Loucy (cell line): ENCODE measurements at regions not wholly inside any gene's neighbourhood (a gene's known extent, or its start where the extent isn't known, plus 50 kb on each side); places are given as distances from the start of the nearest gene placed in this dataset.

Source experiments
- H2AFZ ChIP-seq: fragments of 200-600 bp; sonication (generic); 2 replicates; pipeline ENCODE4 v1.6.0; 2016; ENCODE audit warnings: antibody characterized with exemption, mild to moderate bottlenecking, low read length, moderate library complexity
- H3F3A ChIP-seq: fragments of 200-600 bp; 2 replicates; pipeline ENCODE4 v1.6.0; 2016; ENCODE audit warnings: antibody characterized with exemption, low read depth, mild to moderate bottlenecking
- H3K27me3 ChIP-seq: fragments of 200-600 bp; sonication (generic); 2 replicates; pipeline ENCODE4 v1.6.1; 2014; ENCODE audit warnings: low read length, mild to moderate bottlenecking; ENCODE audit not compliant: insufficient read depth, poor library complexity, severe bottlenecking
- H3K36me3 ChIP-seq: fragments of 200-600 bp; sonication (generic); 2 replicates; pipeline ENCODE4 v1.6.1; 2016; ENCODE audit warnings: low read length; ENCODE audit not compliant: insufficient read depth
- H3K4me1 ChIP-seq: fragments of 200-600 bp; sonication (generic); 2 replicates; pipeline ENCODE4 v1.5.1; 2014; ENCODE audit warnings: low read length, mild to moderate bottlenecking; ENCODE audit not compliant: insufficient read depth, poor library complexity, severe bottlenecking
- H3K4me2 ChIP-seq: fragments of 200-600 bp; sonication (generic); 2 replicates; pipeline ENCODE4 v1.6.0; 2014; ENCODE audit warnings: antibody characterized with exemption, low read length, low read depth, mild to moderate bottlenecking; ENCODE audit not compliant: poor library complexity, severe bottlenecking
- H3K4me3 ChIP-seq: fragments of 200-600 bp; sonication (generic); 2 replicates; pipeline ENCODE4 v1.5.1; 2014; ENCODE audit warnings: low read length, mild to moderate bottlenecking, mixed read lengths; ENCODE audit not compliant: poor library complexity, severe bottlenecking
- H3K79me2 ChIP-seq: fragments of 200-600 bp; sonication (generic); 2 replicates; pipeline ENCODE4 v1.6.1; 2014; ENCODE audit warnings: low read length; ENCODE audit not compliant: insufficient read depth
- H3K9ac ChIP-seq: fragments of 200-600 bp; sonication (generic); 2 replicates; pipeline ENCODE4 v1.6.0; 2014; ENCODE audit warnings: mild to moderate bottlenecking, low read depth, low read length, moderate library complexity; ENCODE audit not compliant: poor library complexity, severe bottlenecking
- H3K9me2 ChIP-seq: fragments of 200-600 bp; sonication (generic); replicated peaks from 2 replicates; pipeline ENCODE4 v1.6.1; 2016; ENCODE audit warnings: low read depth, low read length, mixed read lengths
- H3K9me3 ChIP-seq: fragments of 200-600 bp; sonication (generic); 2 replicates; pipeline ENCODE4 v1.6.1; 2014; ENCODE audit warnings: mild to moderate bottlenecking, antibody characterized with exemption, low read length, low read depth; ENCODE audit not compliant: insufficient read depth
- H4K20me1 ChIP-seq: fragments of 200-600 bp; sonication (generic); 2 replicates; pipeline ENCODE4 v1.6.0; 2014; ENCODE audit warnings: antibody characterized with exemption, low read length, mild to moderate bottlenecking; ENCODE audit not compliant: insufficient read depth, poor library complexity, severe bottlenecking
- EZH2phosphoT487 ChIP-seq: fragments of 200-600 bp; IDR thresholded peaks from 2 replicates; pipeline ENCODE4 v1.6.1; 2018; ENCODE audit warnings: antibody characterized with exemption, mild to moderate bottlenecking, moderate library complexity, borderline replicate concordance
- TF ChIP-seq, protein P1 (sequence below): fragments of 200-600 bp; sonication (generic); conservative IDR thresholded peaks from 2 replicates; pipeline ENCODE4 v1.5.1; 2014; ENCODE audit warnings: mild to moderate bottlenecking, antibody characterized with exemption, low read length

DNA sequence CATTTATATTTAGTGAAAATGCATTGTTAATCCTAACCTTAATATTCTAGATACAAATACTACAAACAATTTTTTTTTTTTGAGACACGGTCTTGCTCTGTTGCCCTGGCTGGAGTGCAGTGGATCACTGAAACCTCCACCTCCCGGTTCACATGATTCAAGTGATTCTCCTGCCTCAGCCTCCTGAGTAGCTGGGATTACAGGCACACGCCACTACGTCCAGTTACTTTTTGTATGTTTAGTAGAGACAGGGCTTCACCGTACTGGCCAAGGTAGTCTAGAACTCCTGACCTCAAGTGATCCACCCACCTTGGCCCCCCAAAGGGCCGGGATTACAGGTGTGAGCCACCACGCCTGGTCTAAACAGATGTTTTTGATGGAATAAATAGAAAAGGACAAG, 361.5 kb upstream of the NECTIN3 start:
- no peaks in the 10 kb centered on the region for H4K20me1 ChIP-seq
- H3K27me3 ChIP-seq, result no peaks in the 10 kb centered on the region
- peaks cover 45% of the 10 kb centered on the region for H3K4me1 ChIP-seq
- no peaks in the 10 kb centered on the region for H3K79me2 ChIP-seq
- no peak overlapping the region for H3K9ac ChIP-seq
- H2AFZ ChIP-seq, result peak overlapping the region; percentile 20; the same call in 1 of the 2 replicates
- 0 out of 2 replicates have a peak, but pooled peaks cover 4% of the 10 kb centered on the region for H3F3A ChIP-seq
- no peaks in the 10 kb centered on the region for H3K36me3 ChIP-seq
- H3K9me3 ChIP-seq, result no peaks in the 10 kb centered on the region
- no peak overlapping the region for H3K4me2 ChIP-seq
- H3K4me3 ChIP-seq, result no peak overlapping the region
- H3K9me2 ChIP-seq, result no peaks in the 10 kb centered on the region
- no peak for TF ChIP-seq EZH2phosphoT487
- TF ChIP-seq, protein P1, sequence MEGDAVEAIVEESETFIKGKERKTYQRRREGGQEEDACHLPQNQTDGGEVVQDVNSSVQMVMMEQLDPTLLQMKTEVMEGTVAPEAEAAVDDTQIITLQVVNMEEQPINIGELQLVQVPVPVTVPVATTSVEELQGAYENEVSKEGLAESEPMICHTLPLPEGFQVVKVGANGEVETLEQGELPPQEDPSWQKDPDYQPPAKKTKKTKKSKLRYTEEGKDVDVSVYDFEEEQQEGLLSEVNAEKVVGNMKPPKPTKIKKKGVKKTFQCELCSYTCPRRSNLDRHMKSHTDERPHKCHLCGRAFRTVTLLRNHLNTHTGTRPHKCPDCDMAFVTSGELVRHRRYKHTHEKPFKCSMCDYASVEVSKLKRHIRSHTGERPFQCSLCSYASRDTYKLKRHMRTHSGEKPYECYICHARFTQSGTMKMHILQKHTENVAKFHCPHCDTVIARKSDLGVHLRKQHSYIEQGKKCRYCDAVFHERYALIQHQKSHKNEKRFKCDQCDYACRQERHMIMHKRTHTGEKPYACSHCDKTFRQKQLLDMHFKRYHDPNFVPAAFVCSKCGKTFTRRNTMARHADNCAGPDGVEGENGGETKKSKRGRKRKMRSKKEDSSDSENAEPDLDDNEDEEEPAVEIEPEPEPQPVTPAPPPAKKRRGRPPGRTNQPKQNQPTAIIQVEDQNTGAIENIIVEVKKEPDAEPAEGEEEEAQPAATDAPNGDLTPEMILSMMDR, result no peak

- H3K36me3 ChIP-seq, result no peaks in the 10 kb centered on the region
- H3K27me3 ChIP-seq, result no peaks in the 10 kb centered on the region
- no peaks in the 10 kb centered on the region for H4K20me1 ChIP-seq
- no peak overlapping the region for H3K4me2 ChIP-seq
- 0 out of 2 replicates have a peak, but pooled peaks cover 4% of the 10 kb centered on the region for H3F3A ChIP-seq
- TF ChIP-seq EZH2phosphoT487, result no peak
- TF ChIP-seq, protein P1, result no peak
- no peaks in the 10 kb centered on the region for H3K9me2 ChIP-seq
- no peak overlapping the region for H3K4me3 ChIP-seq
- peaks cover 46% of the 10 kb centered on the region for H3K4me1 ChIP-seq
- H3K9ac ChIP-seq, result no peak overlapping the region
- H3K79me2 ChIP-seq, result no peaks in the 10 kb centered on the region
- peak overlapping the region; percentile 20; the same call in 1 of the 2 replicates for H2AFZ ChIP-seq
- H3K9me3 ChIP-seq, result no peaks in the 10 kb centered on the region
These were observed 361.0 kb upstream of the NECTIN3 start for GRCh38 chr3:110710603-110711002.

- Histone ChIP-seq H3K9ac (peak overlapping the region; percentile 50), H3K9me3 (no peaks in the 10 kb centered on the region), H3F3A (0 out of 2 replicates have a peak, but pooled peaks cover 4% of the 10 kb centered on the region), H3K9me2 (no peaks in the 10 kb centered on the region), H3K36me3 (no peaks in the 10 kb centered on the region), H3K4me2 (peak overlapping the region; percentile 63), H3K27me3 (no peaks in the 10 kb centered on the region), H2AFZ (peak overlapping the region; percentile 53; the same call in 1 of the 2 replicates), H3K4me3 (peak overlapping the region; percentile 44), H4K20me1 (no peaks in the 10 kb centered on the region), H3K79me2 (no peaks in the 10 kb centered on the region), H3K4me1 (peaks cover 46% of the 10 kb centered on the region)
- no peak for TF ChIP-seq EZH2phosphoT487
- TF ChIP-seq, protein P1, result no peak
These were observed 360.3 kb upstream of the NECTIN3 start for GRCh38 chr3:110711130-110711832.
